Activated CD8-positive, alpha-beta memory T cell treated with anti-CD3 and anti-CD28 coated beads for 1 hour (primary cell): ENCODE measurements at regions not wholly inside any gene's neighbourhood (a gene's known extent, or its start where the extent isn't known, plus 50 kb on each side); places are given as distances from the start of the nearest gene placed in this dataset.

ENCODE experiments used
- DNase-seq, 2 donors: peaks; one replicate each; pipeline ENCODE4 v3.0.0-alpha.2; 2020; ENCODE audit warnings: low read depth in 1 of 2; ENCODE audit errors: extremely low read depth in 1 of 2

- no peak for DNase-seq
Measured at GRCh38 chr1:8204826-8205225, 113.1 kb upstream of the SLC45A1 start.

- DNase-seq: no peak
Measured at GRCh38 chr1:8203551-8203950, 114.4 kb upstream of the SLC45A1 start.

DNA sequence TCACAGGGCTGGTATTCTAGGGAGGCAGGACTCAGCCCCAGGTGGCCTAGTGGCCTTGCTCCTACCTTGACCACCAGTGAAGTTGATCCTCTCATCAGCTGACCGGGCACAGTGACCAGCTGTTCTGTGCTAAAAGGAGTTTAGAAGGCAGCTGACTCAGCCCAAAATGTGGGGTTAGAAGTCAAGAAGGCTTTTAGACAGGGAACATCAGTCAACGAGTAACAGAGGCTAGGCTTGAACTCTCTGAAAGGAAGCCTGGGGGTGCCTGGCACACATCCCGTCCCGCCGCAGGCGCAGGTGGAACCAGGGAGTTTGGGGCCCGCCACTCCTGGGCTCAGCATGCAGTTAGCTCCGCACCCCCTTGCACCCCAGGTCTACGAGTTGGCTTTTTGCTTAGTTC is 114.9 kb upstream of the SLC45A1 start:
- no peak for DNase-seq

DNA sequence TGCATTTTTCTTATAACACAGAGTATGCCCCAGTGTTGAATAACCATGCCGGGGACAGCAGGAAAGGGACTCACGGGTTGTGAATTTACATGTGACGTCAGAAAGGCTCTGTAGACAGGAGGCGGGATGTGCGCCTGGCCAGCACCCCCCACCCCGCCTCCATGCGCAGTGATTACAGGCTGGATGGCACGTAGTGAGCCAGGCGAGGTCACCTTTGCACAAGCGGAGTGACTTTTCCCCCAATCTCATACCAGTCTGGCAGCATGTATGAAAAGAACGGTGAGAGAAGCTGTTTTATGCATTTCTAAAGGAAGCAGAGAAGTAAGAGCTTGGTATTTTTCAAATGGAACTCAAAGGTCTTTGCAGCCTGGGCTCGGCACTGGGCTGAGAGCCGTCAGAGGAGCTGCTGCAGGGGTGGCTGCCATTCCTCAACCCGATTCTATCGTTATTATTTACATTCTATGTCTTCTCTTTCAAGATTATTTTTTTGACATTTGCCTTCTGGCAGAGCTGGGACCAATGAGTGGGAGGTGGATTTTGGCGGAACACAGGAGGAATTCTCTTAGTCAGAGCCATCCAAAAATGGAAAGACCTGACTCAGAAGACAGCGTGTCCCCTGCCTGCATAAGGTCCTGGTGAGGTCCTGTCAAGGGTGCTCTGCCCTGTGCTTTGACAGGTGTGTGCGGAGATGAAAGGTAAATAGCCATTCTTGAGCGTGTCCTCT is 115.6 kb upstream of the SLC45A1 start:
- no peak for DNase-seq

GRCh38 chr1:8201331-8201861 is 116.5 kb upstream of the SLC45A1 start:
- no peak for DNase-seq

- DNase-seq: no peak
Measured at GRCh38 chr1:8200317-8201115, 117.4 kb upstream of the SLC45A1 start.

GRCh38 chr1:8198522-8198921 is 119.4 kb upstream of the SLC45A1 start:
- DNase-seq: no peak

DNA sequence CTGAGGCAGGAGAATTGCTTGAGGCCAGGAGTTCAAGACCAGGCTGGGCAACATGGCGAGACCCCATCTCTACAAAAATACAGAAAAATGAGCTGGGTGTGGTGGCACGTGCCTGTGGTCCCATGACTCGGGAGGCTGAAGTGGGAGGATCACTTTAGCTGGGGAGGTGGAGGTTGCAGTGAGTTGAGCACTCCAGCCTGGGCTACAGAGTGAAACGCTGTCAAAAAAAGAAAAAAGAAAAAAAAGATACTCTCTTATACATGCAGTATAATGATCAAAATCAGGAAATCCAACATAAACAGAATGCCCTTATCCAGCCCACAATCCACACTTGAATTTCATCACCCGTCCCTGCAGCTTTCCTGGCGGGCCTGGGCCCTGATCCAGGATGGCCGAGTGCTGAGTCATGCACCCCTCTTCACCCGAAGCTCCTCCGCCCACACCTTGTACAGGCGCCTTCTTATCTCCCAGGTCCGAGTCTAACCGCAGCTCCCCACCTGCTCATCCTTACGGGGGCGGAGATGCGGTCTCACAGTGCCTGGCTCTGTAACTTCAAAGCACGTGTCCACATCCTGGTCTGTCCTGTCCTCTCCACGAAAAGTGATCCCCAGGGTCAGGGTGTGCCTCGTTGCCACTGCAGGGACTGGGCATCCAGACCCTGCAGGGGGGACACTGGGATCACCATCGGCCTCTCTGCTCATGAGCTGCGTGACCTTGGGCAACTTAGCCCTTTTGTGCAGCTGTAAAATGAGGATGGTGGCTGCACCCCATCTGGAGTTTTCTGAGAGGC is 120.2 kb upstream of the SLC45A1 start:
- DNase-seq: no peak

- no peak for DNase-seq
Measured at GRCh38 chr1:8194481-8195227, 123.3 kb upstream of the SLC45A1 start.

DNA sequence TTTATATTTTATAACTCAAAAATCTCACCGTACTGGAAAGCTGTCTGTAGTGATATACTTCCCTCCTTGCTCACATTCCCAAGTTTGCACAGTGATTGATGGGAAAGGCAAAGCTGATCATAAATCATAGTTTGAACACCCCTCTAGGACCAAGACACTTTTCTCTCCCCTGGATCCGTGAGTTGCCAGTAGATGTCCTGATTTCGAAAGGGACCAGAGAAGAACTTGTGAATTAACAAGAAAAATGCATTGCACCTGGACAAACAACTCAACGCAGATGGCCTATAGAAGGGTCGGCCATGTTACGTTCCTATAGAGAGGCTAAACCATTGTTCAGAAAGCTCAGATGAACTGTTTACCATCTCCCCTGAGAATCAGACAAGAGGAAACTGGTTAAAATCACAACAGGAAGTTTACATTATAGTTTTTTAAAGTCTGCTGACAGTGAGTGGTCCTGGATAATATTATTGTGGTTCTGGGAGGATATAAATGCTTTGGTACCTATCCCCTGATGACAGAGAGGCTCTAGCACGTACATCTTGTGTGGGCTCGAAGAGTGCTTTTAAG is 124.0 kb upstream of the SLC45A1 start:
- DNase-seq: no peak

GRCh38 chr1:8191474-8191873 is 126.4 kb upstream of the SLC45A1 start:
- no peak for DNase-seq

DNA sequence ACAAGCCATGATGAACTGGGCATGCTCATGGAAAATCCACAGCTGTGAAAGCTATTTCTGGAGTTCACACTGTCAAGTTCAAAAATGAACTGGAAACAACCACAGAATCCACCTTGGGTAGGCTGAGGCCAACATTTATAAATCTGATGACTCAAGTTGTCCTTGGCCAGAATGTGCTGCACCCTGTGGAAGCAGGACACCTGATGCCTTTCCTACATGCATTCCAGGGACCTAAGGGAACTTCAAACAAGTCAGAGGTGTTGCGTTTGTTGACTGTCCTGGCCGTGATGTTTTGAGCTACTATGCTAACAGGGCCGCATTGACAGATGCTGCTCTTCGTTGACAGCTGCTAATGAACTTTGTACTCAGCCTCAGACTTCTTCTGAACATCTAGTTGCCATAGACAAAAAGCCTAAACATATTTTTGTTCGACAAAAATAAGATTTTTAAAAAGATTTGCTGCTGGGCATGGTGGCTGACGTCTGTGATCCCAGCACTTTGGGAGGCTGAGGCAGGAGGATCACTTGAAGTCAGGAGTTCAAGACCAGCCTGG is 127.9 kb upstream of the SLC45A1 start:
- no peak for DNase-seq

GRCh38 chr1:8185400-8185799 is 132.5 kb upstream of the SLC45A1 start:
- DNase-seq: no peak

- no peak for DNase-seq
Measured at GRCh38 chr1:8184301-8184700, 133.6 kb upstream of the SLC45A1 start.

- no peak for DNase-seq
Measured at GRCh38 chr1:8182034-8182761, 135.7 kb upstream of the SLC45A1 start.

- DNase-seq: no peak
Measured at GRCh38 chr1:8179132-8179793, 138.7 kb upstream of the SLC45A1 start.

DNA sequence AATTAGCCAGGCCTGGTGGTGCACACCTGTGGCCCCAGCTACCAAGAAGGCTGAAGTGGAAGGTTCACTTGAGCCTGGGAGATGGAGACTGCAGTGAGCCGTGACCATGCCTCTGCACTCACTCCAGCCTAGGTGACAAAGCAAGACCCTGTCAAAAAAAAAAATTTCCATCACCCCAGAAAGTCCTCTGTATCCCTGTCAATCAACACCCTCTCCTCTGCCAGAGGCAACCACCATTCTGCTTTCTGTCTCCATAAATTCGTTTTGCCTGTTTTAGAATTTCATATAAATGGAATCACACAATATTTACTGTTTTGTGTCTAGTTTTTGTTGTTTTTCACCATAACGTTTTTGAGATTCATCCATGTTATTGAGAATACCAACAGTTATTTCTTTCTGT is 141.6 kb upstream of the SLC45A1 start:
- no peak for DNase-seq

DNA sequence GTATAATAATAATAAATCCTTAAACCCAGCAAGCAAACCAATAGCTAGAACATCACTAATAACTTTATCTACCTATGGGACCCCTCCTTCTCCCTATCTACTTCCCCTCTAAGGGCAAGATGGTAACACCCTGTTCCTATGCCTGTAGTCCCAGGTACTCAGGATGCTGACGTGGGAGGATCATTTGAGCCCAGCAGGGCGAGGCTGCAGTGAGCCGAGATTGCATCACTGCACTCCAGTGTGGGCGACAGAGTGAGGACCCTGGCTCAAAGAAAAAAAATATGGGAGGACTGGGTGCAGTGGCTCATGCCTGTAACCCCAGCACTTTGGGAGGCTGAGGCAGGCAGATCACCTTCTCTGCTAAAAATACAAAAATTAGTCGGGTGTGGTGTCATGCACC is 143.1 kb upstream of the SLC45A1 start:
- DNase-seq: no peak
